ENCODE measurements at regions not wholly inside any gene's neighbourhood (a gene's known extent, or its start where the extent isn't known, plus 50 kb on each side); places are given as distances from the start of the nearest gene placed in this dataset.
"Not testable (repeated sequence)": the region's sequence is repeated elsewhere in the genome, so short reads cannot be mapped to it uniquely, and the experiment has no call there.

GRCh38 chr2:163142618-163143017, 304.1 kb upstream of the KCNH7 start:
- no peak overlapping the region for H3K4me3 ChIP-seq (ENCODE audit: control insufficient read depth, low read depth, low read length)
- DNase-seq (ENCODE audit: low read depth), result no peak
- TF ChIP-seq CTCF (conservative IDR thresholded peaks at IDR 0.05; ENCODE audit: control insufficient read depth, insufficient read depth, low read depth, low read length), result no peak

- DNase-seq (ENCODE audit: low read depth), result no peak
- H3K4me3 ChIP-seq (ENCODE audit: control insufficient read depth, low read depth, low read length), result no peak overlapping the region
- TF ChIP-seq CTCF (conservative IDR thresholded peaks at IDR 0.05; ENCODE audit: control insufficient read depth, insufficient read depth, low read depth, low read length), result no peak
Measured at GRCh38 chr2:163138947-163139346, 300.4 kb upstream of the KCNH7 start.

- no peak for TF ChIP-seq CTCF (conservative IDR thresholded peaks at IDR 0.05; ENCODE audit: control insufficient read depth, insufficient read depth, low read depth, low read length)
- no peak overlapping the region for H3K4me3 ChIP-seq (ENCODE audit: control insufficient read depth, low read depth, low read length)
- no peak for DNase-seq (ENCODE audit: low read depth)
Measured at GRCh38 chr2:163135256-163135655, 296.7 kb upstream of the KCNH7 start.

GRCh38 chr2:163133602-163134001, 295.0 kb upstream of the KCNH7 start:
- DNase-seq (ENCODE audit: low read depth), result no peak
- no peak overlapping the region for H3K4me3 ChIP-seq (ENCODE audit: control insufficient read depth, low read depth, low read length)
- TF ChIP-seq CTCF (conservative IDR thresholded peaks at IDR 0.05; ENCODE audit: control insufficient read depth, insufficient read depth, low read depth, low read length), result no peak

GRCh38 chr2:163132850-163133249, 294.3 kb upstream of the KCNH7 start:
- peak; percentile 50 for TF ChIP-seq CTCF (conservative IDR thresholded peaks at IDR 0.05; ENCODE audit: control insufficient read depth, insufficient read depth, low read depth, low read length)
- no peak overlapping the region for H3K4me3 ChIP-seq (ENCODE audit: control insufficient read depth, low read depth, low read length)
- peak; percentile 14 for DNase-seq (ENCODE audit: low read depth)

GRCh38 chr2:163132207-163132606, 293.6 kb upstream of the KCNH7 start:
- not testable (repeated sequence) for DNase-seq (ENCODE audit: low read depth); H3K4me3 ChIP-seq (ENCODE audit: control insufficient read depth, low read depth, low read length)

GRCh38 chr2:163123526-163123925, 285.0 kb upstream of the KCNH7 start:
- H3K4me3 ChIP-seq (ENCODE audit: control insufficient read depth, low read depth, low read length), result no peak overlapping the region
- DNase-seq (ENCODE audit: low read depth), result no peak
- TF ChIP-seq CTCF (conservative IDR thresholded peaks at IDR 0.05; ENCODE audit: control insufficient read depth, insufficient read depth, low read depth, low read length), result no peak

Measured in fibroblast of mammary gland (primary cell).